ENCODE measurements at regions not wholly inside any gene's neighbourhood (a gene's known extent, or its start where the extent isn't known, plus 50 kb on each side); places are given as distances from the start of the nearest gene placed in this dataset.
"Not testable (repeated sequence)": the region's sequence is repeated elsewhere in the genome, so short reads cannot be mapped to it uniquely, and the experiment has no call there.

GRCh38 chr2:238603596-238603995 lies 176.9 kb downstream of the ASB1 start:
- no peak overlapping the region for H3K27ac Mint-ChIP-seq
- no peak overlapping the region for H3K4me3 Mint-ChIP-seq
- peaks cover 2% of the 10 kb centered on the region for H3K36me3 Mint-ChIP-seq
- no peaks in the 10 kb centered on the region for H3K4me1 Mint-ChIP-seq (ENCODE audit: low read depth)
- CTCF ChIA-PET, result no interaction called here
- peaks cover 32% of the 10 kb centered on the region for H3K9me3 Mint-ChIP-seq
- intact Hi-C loops (cut with micrococcal nuclease), result no loop called here
- no peak for DNase-seq
- H3K27me3 Mint-ChIP-seq, result peaks cover 17% of the 10 kb centered on the region
- POLR2A ChIA-PET, result no interaction called here

DNA sequence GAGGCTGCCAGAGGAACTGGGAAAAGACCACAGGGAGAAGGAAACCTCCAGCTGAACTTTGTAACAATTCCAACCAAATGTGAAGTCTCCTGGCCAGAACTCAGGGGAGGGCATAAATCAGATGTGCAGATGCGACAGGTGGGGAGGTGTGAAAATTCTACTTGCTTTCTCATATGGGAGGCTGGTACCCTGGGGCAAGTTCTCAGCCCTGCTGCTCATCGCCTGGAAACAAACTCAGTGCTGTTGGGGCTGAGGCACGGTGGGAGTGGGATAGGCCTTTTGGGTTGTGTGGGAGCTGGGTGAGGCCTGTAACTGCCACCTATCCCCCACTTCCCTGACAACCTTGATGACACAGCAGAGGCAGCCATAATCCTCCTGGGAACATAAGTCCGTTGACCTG lies 179.6 kb downstream of the ASB1 start:
- Mint-ChIP-seq H3K27me3 (peaks cover 6% of the 10 kb centered on the region), H3K27ac (no peak overlapping the region)
- POLR2A ChIA-PET, result no interaction called here

DNA sequence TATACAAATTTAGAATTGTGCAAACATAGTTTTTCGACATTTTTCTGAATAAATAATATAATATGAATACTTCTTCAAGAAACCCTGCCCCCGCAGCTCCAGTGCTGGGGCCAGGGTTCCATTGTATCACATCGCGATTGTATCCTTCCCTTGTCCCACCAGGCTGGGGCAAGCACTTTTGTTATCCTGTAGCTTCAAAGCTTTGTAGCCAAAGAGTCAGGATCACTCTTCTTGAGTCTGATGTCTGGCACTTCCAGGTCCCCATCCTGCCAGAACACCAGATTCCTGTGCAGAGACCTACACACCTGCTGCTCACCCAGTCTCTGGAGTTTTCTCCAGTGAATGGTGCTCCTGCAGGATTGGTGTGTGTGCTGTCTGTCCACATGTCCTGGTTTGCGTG lies 186.9 kb downstream of the ASB1 start:
- ChIA-PET POLR2A (no interaction called here), CTCF (no interaction called here)
- H3K36me3 Mint-ChIP-seq, result no peaks in the 10 kb centered on the region
- no peak overlapping the region for H3K27ac Mint-ChIP-seq
- H3K4me1 Mint-ChIP-seq (ENCODE audit: low read depth), result no peaks in the 10 kb centered on the region
- intact Hi-C loops (cut with micrococcal nuclease), result no loop called here
- peaks cover 12% of the 10 kb centered on the region for H3K27me3 Mint-ChIP-seq
- no peak overlapping the region for H3K4me3 Mint-ChIP-seq
- DNase-seq, result no peak
- H3K9me3 Mint-ChIP-seq, result peaks cover 17% of the 10 kb centered on the region

More for the DNA sequence above, 179.6 kb downstream of the ASB1 start:
- Mint-ChIP-seq H3K9me3 (peaks cover 46% of the 10 kb centered on the region), H3K4me3 (no peak overlapping the region), H3K36me3 (peaks cover 2% of the 10 kb centered on the region), H3K4me1 (ENCODE audit: low read depth) (no peaks in the 10 kb centered on the region)
- intact Hi-C loops (cut with micrococcal nuclease), result no loop called here
- DNase-seq, result no peak
- CTCF ChIA-PET, result no interaction called here

DNA sequence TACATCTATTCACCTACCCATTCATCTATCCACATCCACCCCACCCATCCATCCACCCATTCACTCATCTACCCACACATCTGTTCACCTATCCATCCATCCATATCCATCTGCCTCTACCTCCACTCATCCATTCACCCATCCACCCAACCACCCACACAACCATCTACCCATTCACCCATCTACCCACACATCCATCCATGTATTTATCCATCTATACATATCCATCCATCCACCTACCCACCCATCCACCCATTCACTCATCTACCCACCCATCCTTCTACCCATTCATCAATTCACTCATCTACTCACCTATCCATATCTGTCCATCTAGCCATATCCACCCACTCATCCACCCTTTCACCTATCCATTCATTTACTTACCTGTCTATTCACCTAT lies 187.6 kb downstream of the ASB1 start:
- CTCF ChIA-PET, result no interaction called here
- POLR2A ChIA-PET, result no interaction called here
- intact Hi-C loops (cut with micrococcal nuclease), result no loop called here
- DNase-seq, result no peak
- Mint-ChIP-seq H3K9me3 (peaks cover 10% of the 10 kb centered on the region), H3K27me3 (peaks cover 14% of the 10 kb centered on the region), H3K36me3 (no peaks in the 10 kb centered on the region), H3K27ac (no peak overlapping the region), H3K4me3 (no peak overlapping the region), H3K4me1 (ENCODE audit: low read depth) (no peaks in the 10 kb centered on the region)

DNA sequence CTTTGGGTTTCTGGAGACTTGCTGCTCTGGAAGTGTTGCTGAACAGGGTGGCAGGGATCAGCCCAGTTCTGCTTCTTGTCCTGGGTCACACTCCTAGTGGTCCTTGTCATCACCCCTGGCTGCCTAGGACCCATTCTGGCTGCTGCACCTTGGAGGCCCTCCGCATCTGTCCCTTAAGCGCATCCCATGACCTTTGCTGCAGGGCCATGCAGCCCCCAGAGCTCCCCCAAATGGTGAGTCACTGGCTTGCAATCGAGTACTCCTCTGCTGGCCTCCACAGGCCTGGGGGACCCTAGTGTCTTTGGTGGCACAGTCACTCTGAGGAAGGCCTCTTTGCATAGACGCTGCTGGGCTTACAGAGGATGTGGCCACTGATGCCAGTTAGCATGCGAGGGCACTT lies 188.5 kb downstream of the ASB1 start:
- DNase-seq, result no peak
- Mint-ChIP-seq H3K36me3 (no peaks in the 10 kb centered on the region), H3K27me3 (peaks cover 16% of the 10 kb centered on the region), H3K9me3 (peaks cover 10% of the 10 kb centered on the region), H3K4me1 (ENCODE audit: low read depth) (no peaks in the 10 kb centered on the region), H3K27ac (no peak overlapping the region), H3K4me3 (no peak overlapping the region)
- CTCF ChIA-PET, result no interaction called here
- POLR2A ChIA-PET, result no interaction called here
- intact Hi-C loops (cut with micrococcal nuclease), result no loop called here

GRCh38 chr2:238616681-238617080 lies 190.0 kb downstream of the ASB1 start:
- Mint-ChIP-seq H3K27ac (no peak overlapping the region), H3K4me3 (no peak overlapping the region), H3K4me1 (ENCODE audit: low read depth) (no peaks in the 10 kb centered on the region), H3K36me3 (no peaks in the 10 kb centered on the region), H3K27me3 (peaks cover 20% of the 10 kb centered on the region), H3K9me3 (no peaks in the 10 kb centered on the region)
- intact Hi-C loops (cut with micrococcal nuclease), result no loop called here
- no peak for DNase-seq
- ChIA-PET CTCF (no interaction called here), POLR2A (no interaction called here)

DNA sequence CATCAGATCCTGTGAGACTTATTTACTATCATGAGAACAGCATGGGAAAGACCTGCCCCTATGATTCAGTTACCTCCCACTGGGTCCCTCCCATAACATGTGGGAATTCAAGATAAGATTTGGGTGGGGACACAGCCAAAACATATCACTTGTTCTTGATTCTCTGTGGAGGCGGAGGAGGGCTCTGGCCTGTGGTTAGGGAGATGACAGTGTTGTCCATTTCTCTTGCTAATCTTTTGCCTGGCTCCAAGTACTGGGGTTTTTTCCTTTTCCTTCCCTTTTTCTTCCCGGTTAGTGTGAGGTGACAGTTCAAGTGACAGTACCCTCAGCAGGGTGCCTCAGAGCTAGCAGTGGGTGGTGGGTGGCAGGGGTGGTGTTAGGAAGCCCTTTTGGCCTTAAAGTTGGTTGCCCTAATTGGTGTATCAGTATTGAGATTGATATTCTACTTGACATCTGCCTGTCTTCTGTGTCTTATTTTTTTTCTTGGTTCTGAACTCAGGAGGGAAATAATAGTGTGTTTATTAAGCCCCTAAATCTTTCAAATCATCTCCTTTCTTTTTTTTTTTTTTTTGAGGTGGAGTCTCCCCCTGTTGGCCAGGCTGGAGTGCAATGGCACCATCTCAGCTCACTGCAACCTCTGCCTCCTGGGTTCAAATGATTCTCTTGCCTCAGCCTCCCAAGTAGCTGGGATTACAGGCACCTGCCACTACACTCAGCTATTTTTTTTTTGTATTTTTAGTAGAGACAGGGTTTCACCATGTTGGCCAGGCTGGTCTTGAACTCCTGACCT lies 192.0 kb downstream of the ASB1 start:
- DNase-seq; H3K4me1 Mint-ChIP-seq (ENCODE audit: low read depth); H3K4me3 Mint-ChIP-seq; CTCF ChIA-PET; H3K9me3 Mint-ChIP-seq; POLR2A ChIA-PET; intact Hi-C loops (cut with micrococcal nuclease); H3K27ac Mint-ChIP-seq; H3K36me3 Mint-ChIP-seq: not testable (repeated sequence)
- H3K27me3 Mint-ChIP-seq, result peaks cover 23% of the 10 kb centered on the region

- intact Hi-C loops (cut with micrococcal nuclease), result no loop called here
- ChIA-PET CTCF (no interaction called here), POLR2A (no interaction called here)
- peaks cover 8% of the 10 kb centered on the region for H3K9me3 Mint-ChIP-seq
- peaks cover 5% of the 10 kb centered on the region for H3K27me3 Mint-ChIP-seq
- no peak for DNase-seq
- H3K4me3 Mint-ChIP-seq, result no peak overlapping the region
- no peak overlapping the region for H3K27ac Mint-ChIP-seq
- H3K36me3 Mint-ChIP-seq, result no peaks in the 10 kb centered on the region
- H3K4me1 Mint-ChIP-seq (ENCODE audit: low read depth), result no peaks in the 10 kb centered on the region
These were observed 201.2 kb downstream of the ASB1 start for GRCh38 chr2:238627899-238628298.

DNA sequence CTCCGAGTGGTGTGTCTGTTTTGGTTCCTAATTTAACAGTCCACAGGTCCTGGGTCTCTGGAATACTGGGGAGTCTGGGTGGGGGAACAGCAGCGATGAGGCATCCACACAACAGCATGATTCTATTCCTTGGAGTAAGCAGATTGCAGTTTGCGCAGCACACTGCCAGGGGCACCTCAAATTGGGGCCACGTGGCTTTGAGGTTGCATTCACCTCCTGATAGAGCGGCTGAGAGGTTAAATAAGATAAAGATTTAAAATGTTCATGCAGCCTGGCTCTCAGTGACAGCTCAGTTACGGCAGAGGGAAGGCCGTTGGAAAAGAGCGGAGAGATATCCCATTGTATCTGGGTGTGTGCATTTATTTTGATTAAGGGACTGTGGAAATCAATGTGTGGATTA lies 202.3 kb downstream of the ASB1 start:
- Mint-ChIP-seq H3K9me3 (peaks cover 5% of the 10 kb centered on the region), H3K36me3 (no peaks in the 10 kb centered on the region), H3K27me3 (peaks cover 5% of the 10 kb centered on the region), H3K4me3 (no peak overlapping the region), H3K27ac (no peak overlapping the region), H3K4me1 (ENCODE audit: low read depth) (no peaks in the 10 kb centered on the region)
- CTCF ChIA-PET, result no interaction called here
- POLR2A ChIA-PET, result no interaction called here
- intact Hi-C loops (cut with micrococcal nuclease), result no loop called here
- DNase-seq, result no peak

DNA sequence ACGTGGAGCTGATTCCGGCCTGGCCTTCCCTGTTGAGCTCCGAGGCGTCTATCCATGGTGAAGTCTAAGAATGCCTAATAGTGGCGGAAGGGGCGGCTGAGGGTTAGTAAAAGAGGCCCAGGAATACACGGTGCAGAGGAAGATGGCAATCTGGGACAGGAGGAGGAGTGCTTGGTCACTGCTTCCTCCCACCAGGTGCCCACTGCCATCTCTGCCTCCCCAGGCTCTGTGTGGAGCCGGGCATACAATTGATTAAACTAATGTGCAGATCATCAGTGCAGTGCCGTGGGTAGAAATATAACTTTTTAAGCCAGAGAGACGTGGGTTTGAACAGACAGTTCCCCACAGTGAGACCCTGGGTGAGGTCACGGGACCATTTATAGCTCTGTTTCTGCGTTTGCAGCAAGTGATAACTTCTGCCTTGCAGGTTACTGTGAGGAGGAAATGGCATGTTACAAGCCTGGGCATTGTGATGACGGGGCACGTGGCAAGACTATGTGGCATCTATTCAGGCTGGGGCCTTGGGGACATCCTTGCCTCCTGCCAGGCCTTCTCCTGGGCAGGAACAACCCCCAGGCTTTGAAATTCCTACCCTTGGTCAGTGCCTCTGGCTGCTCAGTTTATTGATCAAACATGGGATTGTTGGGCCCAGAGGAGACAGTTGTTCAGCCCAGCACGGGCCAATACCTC lies 204.9 kb downstream of the ASB1 start:
- Mint-ChIP-seq H3K9me3 (no peaks in the 10 kb centered on the region), H3K36me3 (no peaks in the 10 kb centered on the region), H3K4me3 (no peak overlapping the region), H3K27me3 (peaks cover 3% of the 10 kb centered on the region), H3K27ac (no peak overlapping the region), H3K4me1 (ENCODE audit: low read depth) (no peaks in the 10 kb centered on the region)
- intact Hi-C loops (cut with micrococcal nuclease), result no loop called here
- DNase-seq, result no peak
- POLR2A ChIA-PET, result no interaction called here
- CTCF ChIA-PET, result no interaction called here

GRCh38 chr2:238632181-238633060 lies 205.7 kb downstream of the ASB1 start:
- H3K27ac Mint-ChIP-seq, result no peak overlapping the region

DNA sequence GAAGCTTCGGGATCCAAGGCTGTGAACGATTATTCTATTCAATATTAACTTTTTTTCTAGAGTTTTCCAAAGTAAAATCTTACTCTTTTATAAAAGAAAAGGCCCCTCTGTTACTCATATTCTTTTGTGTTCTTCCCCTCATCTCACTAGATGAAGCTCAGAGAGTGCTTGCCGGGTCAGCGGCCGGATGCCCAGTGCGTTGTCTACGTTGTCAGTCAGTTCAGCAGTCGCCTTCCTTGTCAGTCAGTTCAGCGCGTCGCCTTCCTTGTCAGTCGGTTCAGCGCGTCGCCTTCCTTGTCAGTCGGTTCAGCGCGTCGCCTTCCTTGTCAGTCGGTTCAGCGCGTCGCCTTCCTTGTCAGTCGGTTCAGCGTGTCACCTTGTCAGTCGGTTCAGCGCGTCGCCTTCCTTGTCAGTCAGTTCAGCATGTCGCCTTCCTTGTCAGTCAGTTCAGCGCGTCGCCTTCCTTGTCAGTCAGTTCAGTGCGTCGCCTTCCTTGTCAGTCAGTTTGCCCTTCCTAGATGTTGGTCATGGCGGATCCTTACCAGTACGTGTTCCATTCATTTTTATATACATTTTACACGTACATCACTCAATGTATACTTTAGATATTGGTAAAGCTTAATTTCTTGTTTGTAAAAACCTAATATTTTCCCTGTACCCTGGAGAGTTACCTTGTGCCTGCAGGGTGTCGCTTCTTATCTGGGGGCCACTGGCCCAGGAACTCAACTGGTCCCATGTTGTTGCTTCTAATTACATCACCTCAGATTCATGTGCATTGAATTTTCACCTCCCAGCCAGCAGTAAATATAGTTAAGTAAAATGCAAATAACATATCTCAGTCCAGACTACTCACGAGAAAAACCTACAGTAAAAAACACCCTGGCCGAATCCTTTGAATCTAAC lies 206.9 kb downstream of the ASB1 start:
- DNase-seq, result no peak
- CTCF ChIA-PET, result no interaction called here
- POLR2A ChIA-PET, result no interaction called here
- no peaks in the 10 kb centered on the region for H3K4me1 Mint-ChIP-seq (ENCODE audit: low read depth)
- no peak overlapping the region for H3K27ac Mint-ChIP-seq
- peaks cover 4% of the 10 kb centered on the region for H3K27me3 Mint-ChIP-seq
- H3K36me3 Mint-ChIP-seq, result no peaks in the 10 kb centered on the region
- H3K4me3 Mint-ChIP-seq, result no peak overlapping the region
- intact Hi-C loops (cut with micrococcal nuclease), result no loop called here
- H3K9me3 Mint-ChIP-seq, result no peaks in the 10 kb centered on the region

More at GRCh38 chr2:238632181-238633060, 205.7 kb downstream of the ASB1 start:
- intact Hi-C loops (cut with micrococcal nuclease), result no loop called here
- no peaks in the 10 kb centered on the region for H3K9me3 Mint-ChIP-seq
- peaks cover 4% of the 10 kb centered on the region for H3K27me3 Mint-ChIP-seq
- H3K4me1 Mint-ChIP-seq (ENCODE audit: low read depth), result no peaks in the 10 kb centered on the region
- POLR2A ChIA-PET, result no interaction called here
- H3K36me3 Mint-ChIP-seq, result no peaks in the 10 kb centered on the region
- DNase-seq, result no peak
- CTCF ChIA-PET, result no interaction called here
- no peak overlapping the region for H3K4me3 Mint-ChIP-seq
